NCI-H1694 (cell line): ENCODE measurements at regions not wholly inside any gene's neighbourhood (a gene's known extent, or its start where the extent isn't known, plus 50 kb on each side); places are given as distances from the start of the nearest gene placed in this dataset.

Experiments used
- DNase-seq: peaks from one replicate; lab custom pipeline; 2025; lab: John Stamatoyannopoulos, UW

DNA sequence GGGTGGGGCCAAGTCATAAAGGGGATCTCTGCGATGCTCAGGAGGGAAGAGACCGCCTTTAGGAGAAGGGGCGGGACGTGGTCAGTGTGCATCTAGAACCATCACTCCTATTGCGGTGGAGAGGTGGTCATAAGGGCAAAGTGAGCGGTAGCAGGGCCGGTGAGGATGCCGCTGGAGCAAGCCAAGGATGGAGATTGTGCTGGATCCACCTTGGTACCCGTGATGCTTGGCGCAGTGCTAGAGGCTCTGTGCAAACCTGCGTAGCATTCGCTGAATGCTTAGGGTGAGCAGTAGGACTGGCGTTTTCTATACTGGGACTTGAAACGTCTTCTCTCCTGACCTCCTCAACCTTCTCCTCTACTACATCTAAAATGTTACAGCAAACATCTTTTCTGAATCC, 294.2 kb downstream of the FGF9 start:
- no peak for DNase-seq

DNA sequence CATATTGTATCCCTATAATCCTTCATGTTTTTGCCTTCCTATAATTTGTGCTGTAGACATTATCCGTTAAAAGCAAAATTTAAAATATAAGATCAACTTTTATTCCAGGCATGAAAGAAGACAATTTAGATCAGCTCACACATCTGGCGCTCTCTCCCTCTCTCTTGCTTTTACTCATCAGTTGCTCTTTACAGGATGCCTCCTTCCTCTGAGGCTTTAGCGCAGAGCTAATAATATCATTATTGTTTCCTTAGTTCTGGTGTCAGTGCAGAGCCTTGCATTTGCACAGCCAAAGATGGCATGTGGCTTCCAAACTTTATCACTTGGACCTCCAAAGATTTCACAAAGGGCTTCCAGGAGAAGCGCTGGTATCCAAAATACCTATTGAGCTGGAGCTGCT, 295.1 kb downstream of the FGF9 start:
- no peak for DNase-seq

DNA sequence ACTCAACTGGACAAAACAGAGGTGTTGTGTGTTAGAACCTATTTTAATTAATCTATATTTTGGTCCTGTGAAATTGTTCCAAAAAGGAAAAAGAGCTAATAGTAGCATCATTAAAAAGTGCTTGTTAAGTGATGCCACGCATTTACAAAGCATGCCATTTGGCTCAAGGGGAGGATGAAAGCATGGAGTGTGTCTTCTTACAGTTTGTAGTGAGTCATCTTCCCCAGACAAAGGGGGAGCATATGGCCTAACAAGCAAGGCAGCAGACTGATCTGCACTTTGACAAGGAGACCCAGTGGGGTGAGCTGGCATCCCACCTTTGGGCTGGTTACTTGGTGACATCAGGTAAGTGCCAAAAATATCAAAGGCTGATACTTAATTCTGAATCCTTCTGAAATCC, 297.0 kb downstream of the FGF9 start:
- no peak for DNase-seq

DNA sequence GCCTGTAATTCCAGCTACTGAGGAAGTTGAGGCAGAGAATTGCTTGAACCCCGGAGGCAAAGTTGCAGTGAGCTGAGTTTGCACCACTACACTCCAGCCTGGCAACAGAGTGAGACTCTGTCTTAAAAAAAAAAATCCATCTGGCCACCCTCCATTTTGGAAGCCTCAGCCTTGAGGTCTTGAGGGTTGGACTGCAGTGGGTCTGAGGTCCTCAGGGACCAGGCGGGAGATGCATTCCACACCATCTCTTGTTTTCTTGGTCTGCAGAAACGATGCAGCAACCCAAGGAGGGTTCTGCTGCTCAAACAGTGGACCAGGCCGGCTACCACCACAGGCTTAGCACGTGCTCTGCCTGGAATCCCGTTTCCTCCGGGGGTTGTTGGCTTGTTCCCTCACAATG, 299.3 kb downstream of the FGF9 start:
- no peak for DNase-seq

DNA sequence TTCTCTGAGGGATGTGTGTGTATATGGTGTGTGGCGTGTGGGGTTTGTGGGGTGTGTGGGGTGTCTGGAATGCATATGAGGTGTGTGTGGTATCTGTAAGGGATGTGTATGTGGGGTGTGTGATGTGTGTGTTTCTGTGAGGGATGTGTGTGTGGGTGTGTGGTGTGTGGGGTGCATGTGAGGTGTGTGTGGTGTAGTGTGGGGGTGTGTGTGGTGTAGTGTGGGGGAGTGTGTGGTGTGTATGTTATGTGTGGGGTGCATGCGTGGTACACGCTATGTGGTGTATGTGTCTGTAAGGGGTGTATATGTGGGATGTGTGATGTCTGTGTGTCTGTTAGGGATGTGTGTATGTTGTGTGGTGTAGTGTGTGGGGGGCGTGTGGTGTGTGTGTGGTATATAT, 300.0 kb downstream of the FGF9 start:
- no peak for DNase-seq

DNA sequence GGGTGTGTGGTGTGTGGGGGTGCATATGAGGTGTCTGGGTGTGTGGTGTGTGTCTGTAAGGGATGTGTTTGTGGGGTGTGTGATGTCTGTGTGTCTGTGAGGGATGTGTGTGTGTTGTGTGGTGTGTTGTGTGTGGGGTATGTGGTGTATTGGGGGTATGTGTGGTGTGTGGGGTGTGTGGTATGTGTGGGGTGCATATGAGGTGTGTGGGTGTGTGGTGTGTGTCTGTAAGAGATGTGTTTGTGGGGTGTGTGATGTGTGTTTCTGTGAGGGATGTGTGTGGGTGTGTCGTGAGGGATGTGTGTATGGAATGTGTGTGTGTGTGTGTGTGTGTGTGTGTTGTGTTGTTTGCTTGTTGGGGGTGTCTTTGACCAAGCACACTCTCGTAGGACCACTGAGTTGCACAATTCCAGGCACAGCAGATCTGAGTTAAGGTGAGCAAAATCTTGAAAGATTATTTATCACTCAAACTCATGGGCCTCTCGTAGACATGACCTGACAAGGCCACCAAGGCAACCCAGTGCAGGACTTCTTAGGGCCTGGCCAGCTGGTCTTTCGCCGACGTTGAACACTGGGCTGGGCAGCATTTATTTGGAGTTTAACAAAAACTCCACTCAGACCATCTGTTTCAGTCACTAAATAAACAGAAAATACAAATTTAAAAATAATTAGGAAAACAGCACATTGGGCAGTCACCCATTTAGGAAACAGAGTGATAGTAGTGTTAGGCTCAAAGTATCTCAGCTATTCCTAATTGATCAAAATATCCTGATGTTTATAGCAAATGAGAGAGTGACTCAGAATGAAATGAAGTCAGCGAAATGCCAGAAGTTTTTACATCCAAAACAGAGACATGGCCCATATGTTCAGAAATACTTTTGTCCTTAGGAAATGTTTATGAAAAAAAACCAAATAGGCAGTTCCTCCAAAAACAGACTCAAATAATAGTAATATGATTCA, 301.1 kb downstream of the FGF9 start:
- no peak for DNase-seq

DNA sequence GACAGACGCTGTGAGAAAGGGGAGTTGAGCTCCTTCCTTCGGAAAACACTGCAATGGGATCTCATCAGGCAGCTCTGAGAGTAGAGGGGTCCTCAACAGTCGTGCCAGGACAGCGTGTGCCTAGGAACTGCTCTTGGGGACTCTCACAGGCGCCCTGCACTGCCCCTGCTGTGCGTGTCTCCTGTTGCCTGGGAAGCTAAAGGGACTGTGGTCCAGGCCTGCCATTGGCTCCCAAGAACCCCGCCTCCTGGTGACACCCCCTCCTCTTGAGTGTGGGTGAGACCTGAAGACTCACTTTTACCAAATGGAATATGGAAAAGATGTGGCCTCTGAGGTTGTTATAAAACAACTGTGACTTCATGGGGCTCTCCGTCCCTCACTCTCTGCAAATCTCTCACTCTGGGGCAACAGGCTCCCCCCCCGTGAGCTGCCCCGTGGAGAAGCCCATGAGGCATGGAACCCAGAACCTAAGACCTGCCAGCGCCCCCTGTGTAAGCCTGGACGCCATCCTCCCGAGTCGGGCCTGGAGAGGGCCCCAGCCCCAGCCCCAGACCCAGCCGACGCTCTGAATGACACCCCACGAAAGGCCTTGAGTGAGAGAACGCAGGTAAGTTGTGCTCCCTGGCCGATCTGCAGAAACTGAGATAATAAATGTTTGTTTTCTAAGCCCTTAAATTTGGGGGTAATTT, 302.7 kb downstream of the FGF9 start:
- no peak for DNase-seq

DNA sequence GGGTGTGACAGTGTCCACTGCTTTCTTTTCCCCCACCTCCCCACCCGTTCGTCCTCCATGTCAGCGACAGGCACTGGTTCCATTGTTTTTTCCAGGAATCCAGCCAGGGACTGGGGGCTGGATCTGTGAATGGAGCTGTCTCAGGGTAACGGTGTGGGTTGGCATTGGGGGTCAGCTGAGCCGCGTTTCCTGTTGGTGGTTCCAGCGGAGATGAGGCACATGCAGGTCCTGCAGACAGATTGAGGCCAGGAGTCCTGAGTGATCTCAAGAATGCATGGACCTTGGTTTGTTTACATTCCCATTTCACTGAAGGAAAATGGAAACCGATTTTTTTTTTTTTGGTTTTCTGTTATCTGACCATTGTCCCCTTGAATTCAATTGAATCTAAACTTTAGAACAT, 303.9 kb downstream of the FGF9 start:
- DNase-seq: no peak

DNA sequence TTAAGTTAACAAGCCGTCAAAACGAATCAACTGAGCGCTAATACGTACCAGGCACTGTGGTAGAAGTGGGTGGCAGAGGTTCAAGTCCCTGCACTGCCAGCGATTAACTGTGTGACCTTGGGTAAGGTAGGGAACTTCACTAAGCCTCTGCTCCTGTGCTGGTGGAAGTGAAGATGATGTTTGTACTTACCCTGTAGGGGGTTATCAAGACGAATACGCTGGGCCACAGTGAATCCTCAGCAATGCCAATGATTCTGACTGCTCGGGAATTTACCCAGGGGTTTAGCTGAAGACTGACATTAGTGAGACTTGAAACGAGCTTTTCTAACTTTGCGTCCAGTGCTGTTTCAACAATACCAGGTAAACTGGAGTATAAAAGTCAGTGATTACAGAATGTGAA, 305.3 kb downstream of the FGF9 start:
- DNase-seq: no peak

DNA sequence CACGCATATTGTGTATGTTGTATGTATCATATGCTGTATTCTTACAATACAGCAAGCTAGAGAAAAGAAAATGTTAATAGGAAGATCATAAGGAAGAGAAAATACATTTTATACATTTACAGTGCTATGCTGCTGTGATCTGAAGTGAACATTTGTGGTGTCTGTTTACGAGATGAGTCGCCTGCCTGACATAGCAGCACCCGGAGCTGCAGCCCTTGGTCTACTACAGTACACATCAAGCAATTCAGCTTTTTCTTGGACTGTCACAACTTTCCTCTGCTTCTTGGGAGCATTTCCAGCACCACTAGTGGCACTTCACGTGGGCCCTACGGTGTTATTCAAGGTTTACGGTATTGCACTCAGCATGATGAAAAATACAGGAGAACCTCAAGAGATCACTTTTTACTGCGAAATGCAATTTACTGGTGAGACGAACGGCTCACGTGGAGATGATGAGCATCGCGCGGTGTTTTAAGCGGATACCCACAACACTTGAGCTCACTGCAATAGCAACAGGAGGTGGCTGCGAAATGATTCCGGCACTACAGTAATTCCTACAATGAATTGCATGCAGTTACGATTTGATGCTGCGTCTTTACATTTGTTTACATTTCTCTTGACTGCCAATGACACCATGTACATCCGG, 308.4 kb downstream of the FGF9 start:
- no peak for DNase-seq

DNA sequence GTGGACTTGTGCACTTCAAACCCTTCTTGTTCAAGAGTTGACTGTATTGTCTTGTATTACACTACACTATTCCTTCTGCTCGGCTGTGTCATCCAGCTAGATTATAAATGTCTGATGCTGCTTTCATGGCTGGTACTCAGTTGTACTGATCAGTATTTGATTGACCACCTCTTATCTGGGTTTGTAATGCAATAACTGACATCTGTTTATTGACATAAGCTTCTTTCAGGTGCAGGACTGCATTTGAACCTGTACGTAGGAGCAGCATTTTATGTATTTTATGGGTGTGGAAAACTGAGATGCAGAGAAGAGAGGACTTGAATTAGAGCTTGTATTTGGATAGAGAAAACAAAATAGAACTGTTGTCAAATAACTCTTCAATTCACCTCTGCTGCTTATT, 309.2 kb downstream of the FGF9 start:
- no peak for DNase-seq

DNA sequence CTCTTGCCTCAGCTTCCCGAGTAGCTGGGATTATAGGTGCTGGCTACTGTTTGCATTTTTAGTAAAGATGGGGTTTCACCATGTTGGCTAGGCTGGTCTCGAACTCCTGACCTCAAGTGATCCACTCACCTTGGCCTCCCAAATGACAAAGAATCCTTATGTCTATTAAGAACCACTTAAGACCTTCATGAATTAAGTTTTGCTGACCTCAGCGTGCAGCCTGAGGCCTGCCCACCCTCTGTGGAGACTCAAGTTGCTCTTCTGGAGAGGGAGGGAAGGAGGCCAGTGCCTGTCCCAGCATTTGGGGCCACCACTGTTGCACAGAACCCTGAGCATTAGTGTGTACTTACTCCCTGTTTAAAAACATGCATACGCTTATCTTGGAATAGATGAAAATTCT, 313.3 kb downstream of the FGF9 start:
- DNase-seq: no peak

DNA sequence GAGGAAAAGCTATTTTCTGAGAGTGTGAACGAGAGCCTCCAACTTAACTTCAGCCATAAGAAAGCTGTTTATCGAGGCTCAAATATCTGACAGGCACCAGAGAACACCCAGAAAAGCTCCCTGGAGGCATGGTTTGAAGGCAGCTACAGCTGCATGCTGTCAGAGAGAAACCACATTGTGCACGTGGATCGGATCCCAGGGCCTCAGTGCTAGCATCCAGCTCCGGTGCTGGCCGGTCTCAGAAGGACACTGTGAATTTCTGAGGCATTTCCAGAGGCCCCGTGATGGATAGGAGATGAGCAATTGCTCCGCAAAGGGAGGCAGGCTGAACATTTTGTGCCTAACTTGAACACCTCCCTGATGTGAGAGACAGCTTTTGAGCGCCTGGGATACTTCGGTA, 315.7 kb downstream of the FGF9 start:
- DNase-seq: no peak

DNA sequence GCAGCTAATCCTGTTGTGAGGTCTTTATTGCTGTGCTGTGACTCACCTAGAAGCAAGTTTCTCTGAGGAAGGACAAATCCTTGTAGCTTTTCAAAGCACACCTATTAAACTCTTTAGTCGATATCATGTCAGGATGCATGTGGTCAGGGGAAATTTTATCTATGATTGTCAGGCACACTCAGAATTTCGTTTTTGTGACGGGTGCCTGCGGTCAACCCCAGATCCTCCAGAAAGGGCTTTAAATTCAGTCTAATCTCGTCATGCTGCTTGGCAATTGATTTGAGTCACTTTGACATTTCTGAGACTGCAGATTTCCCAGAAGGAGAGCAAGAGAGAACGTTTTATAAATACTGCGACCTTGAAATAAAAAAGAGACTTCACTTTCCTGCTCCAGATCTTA, 316.9 kb downstream of the FGF9 start:
- DNase-seq: no peak

DNA sequence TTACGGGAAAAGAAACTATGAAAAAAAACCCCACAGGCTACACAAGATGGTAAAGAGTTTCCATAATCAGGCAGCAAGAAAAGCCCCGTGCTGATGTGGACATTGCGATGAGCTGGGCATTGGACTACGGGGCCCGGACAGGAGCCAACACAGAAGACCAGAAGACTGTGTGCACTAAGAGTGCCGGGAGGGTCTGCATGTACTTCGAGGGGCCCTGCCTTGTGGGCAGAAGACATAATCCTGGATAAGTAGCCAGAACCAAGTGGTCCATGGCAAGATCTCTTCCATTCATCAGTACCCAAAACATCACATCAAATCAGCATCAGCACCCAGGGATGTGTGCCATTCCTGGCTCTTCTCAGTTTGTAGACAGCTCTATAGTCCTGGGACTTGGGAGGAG, 317.8 kb downstream of the FGF9 start:
- DNase-seq: no peak

DNA sequence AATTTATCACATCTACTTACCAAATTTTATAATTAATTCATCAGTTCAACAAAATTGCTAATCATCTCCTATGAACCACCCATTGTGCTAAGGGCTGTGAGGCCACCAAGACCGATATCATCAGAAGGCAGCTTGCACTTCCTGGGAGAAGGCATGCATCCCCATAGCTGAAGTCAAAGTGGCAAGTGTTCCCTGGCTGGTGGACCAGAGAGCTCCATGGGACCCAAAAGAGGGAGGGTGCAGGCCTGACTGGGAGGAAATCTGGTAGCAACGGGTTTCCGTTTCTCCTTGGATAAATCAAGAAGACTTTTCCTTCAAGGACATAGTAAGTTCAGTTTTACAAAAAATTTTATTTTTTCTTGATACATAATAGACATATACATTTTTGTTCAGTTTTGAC, 325.2 kb downstream of the FGF9 start:
- no peak for DNase-seq

DNA sequence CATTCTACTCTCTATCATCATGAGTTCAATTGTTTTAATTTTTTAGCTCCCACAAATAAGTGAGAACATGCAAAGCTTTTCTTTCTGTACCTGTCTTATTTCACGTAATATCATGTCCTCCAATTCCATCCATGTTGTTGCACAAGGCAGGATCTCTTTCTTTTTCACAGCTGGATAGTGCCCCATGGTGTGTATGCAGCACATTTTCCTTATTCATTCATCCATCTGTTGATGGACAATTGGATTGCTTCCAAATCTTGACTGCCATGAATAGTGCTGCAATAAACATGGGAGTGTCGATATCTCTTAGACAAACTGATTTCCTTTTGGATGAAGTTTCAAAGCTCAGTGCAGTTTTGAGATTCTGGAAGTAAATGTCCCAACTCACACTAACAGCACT, 326.9 kb downstream of the FGF9 start:
- DNase-seq: no peak

DNA sequence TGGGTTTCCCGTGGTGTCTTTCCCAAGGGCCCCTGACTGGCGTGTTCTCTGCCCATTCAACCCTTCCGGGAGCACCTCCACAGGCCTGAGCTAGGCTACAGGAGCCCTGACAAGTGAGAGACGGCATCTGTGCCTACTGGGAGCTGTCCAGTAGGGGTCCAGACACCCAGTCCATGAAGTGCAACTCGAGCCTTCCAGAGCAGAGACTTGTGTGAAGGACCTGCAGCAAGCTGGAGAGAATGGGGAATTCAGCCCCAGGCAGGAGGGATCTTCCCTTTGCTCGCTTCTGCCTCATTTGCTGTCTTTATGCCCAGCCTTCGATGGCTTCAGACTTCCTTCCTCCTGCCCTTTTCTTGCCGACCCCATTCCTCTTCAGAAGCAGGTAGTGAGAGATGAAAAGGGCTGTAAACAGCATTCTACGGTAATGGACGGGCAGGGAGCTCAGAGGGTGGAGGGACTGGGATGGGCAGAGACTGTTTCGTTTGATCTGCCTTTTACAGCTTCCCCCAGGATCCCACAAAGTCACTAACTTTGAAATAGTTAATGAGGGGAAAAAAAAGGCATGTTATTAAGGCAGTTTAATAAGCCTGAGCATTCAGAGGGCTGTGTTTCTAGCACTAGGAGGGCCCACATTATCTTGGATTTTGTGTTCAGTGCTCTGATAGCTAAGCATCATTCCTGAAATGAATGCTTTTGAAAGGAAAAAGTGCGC, 327.6 kb downstream of the FGF9 start:
- no peak for DNase-seq

DNA sequence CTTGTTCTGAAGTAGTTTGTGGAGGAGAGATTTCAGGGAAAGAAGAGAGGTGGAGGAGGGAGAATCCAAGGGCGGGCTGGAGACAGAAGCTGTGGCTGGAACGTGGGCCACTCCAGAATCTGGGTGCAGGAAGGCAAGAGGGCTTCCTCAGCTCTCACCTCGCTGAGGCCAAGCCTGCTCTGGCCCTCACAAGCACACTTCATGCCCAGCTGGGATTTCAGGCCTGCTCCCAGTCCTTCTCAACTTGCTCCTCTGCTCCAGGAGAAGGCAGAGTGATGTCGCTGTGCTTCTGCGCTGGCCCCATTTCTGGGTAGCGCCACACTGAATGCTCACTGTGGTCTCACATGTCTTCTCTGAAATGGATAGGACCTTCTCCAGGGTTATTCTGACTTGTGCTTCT, 328.8 kb downstream of the FGF9 start:
- no peak for DNase-seq

DNA sequence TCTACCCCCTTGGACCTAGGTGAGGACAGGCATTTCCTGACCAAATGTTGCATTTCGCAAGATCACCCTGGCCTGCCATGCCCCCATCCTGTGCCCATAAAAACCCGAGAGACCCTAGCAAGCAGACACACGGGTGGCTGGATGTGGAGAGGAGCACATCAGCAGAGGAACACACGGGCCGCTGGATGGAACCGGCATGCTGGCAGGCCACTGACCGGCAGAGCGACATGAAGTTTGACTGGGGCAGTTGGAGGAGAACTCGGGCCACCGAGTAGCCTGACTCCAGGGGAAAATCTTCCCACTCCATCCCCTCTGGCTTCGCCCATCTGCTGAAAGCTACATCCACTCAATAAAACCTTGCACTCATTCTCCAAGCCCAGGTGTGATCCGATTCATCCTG, 329.3 kb downstream of the FGF9 start:
- no peak for DNase-seq

DNA sequence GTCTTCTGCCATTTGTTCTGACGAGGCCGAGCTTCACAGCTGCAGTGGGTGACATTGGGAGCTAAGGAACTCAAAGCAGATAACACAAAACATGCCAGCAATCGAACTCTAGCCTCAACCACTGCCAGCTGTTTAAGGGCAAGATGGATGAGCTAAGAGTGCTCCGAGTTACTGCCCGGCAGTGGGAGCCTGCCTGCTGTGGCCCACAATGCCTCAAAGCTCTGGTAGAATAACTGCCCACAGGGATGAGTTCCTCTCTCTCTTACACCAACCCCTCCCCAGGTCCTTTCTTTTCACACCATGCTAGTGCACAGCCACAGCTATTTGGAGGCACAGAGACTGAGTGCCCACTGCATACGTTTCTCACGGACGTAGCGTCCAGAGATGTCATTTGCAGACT, 330.5 kb downstream of the FGF9 start:
- no peak for DNase-seq

DNA sequence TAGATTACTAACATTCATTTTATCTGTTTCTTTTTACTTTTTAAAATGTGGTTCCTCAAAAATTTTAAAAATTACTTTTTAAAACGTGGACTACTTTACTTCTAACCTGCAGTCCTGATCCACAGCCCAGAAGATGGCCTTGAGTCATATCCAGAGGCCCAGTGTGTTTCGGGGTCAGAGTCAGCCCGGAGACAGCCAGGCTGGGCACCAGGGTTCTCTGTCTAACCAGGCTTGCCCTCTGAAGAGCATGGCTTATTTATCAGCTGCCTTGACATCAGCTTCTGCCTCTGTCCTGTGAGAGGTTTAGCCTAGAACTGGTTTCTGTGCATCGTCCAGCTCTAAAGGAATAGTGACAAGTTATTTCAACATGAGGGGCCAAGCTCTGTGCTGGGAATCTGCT, 332.0 kb downstream of the FGF9 start:
- no peak for DNase-seq
